HS-5 (cell line): ENCODE measurements at regions not wholly inside any gene's neighbourhood (a gene's known extent, or its start where the extent isn't known, plus 50 kb on each side); places are given as distances from the start of the nearest gene placed in this dataset.
"Not testable (repeated sequence)": the region's sequence is repeated elsewhere in the genome, so short reads cannot be mapped to it uniquely, and the experiment has no call there.

ENCODE experiments used
- DNase-seq: peaks from one replicate; pipeline ENCODE4 v3.0.0-alpha.2; 2012; ENCODE audit warnings: low read depth

GRCh38 chr9:22225856-22226255 lies 216.8 kb upstream of the CDKN2B start:
- DNase-seq: not testable (repeated sequence)

GRCh38 chr9:22227986-22228385 lies 218.6 kb upstream of the DMRTA1 start:
- no peak for DNase-seq

- no peak for DNase-seq
Observed at GRCh38 chr9:22228542-22228941, 218.1 kb upstream of the DMRTA1 start.

GRCh38 chr9:22229069-22229468 lies 217.6 kb upstream of the DMRTA1 start:
- no peak for DNase-seq

- not testable (repeated sequence) for DNase-seq
Observed at GRCh38 chr9:22231309-22231708, 215.3 kb upstream of the DMRTA1 start.

GRCh38 chr9:22232971-22233370 lies 213.7 kb upstream of the DMRTA1 start:
- no peak for DNase-seq

GRCh38 chr9:22237497-22238363 lies 208.9 kb upstream of the DMRTA1 start:
- peak; percentile 82 for DNase-seq

GRCh38 chr9:22238809-22239684 lies 207.6 kb upstream of the DMRTA1 start:
- DNase-seq: no peak

GRCh38 chr9:22240619-22241018 lies 206.0 kb upstream of the DMRTA1 start:
- no peak for DNase-seq

- no peak for DNase-seq
Observed at GRCh38 chr9:22241024-22241423, 205.6 kb upstream of the DMRTA1 start.

- DNase-seq: no peak
Observed at GRCh38 chr9:22241611-22242010, 205.0 kb upstream of the DMRTA1 start.

- DNase-seq: no peak
Observed at GRCh38 chr9:22244139-22245011, 202.2 kb upstream of the DMRTA1 start.

GRCh38 chr9:22255337-22255736 lies 191.3 kb upstream of the DMRTA1 start:
- DNase-seq: no peak

- DNase-seq: no peak
Observed at GRCh38 chr9:22256381-22256780, 190.2 kb upstream of the DMRTA1 start.

GRCh38 chr9:22257026-22257816 lies 189.4 kb upstream of the DMRTA1 start:
- no peak for DNase-seq

GRCh38 chr9:22265038-22265437 lies 181.6 kb upstream of the DMRTA1 start:
- DNase-seq: no peak

- DNase-seq: no peak
Observed at GRCh38 chr9:22265534-22265933, 181.1 kb upstream of the DMRTA1 start.

- DNase-seq: no peak
Observed at GRCh38 chr9:22274477-22274876, 172.1 kb upstream of the DMRTA1 start.

- DNase-seq: no peak
Observed at GRCh38 chr9:22278426-22278825, 168.2 kb upstream of the DMRTA1 start.

GRCh38 chr9:22279636-22280035 lies 167.0 kb upstream of the DMRTA1 start:
- DNase-seq: no peak

- DNase-seq: no peak
Observed at GRCh38 chr9:22285066-22285465, 161.6 kb upstream of the DMRTA1 start.
